ENCODE measurements at regions not wholly inside any gene's neighbourhood (a gene's known extent, or its start where the extent isn't known, plus 50 kb on each side); places are given as distances from the start of the nearest gene placed in this dataset.

GRCh38 chr2:198203336-198204069 is 399.1 kb downstream of the PLCL1 start:
- TF ChIP-seq CTCF (IDR thresholded peaks at IDR 0.05) (no peak), EP300 (IDR thresholded peaks at IDR 0.05) (no peak), POLR2A (IDR thresholded peaks at IDR 0.05) (no peak), POLR2AphosphoS5 (IDR thresholded peaks at IDR 0.05) (no peak)

Measured in suprapubic skin (tissue), 4 donors.